ENCODE measurements at regions not wholly inside any gene's neighbourhood (a gene's known extent, or its start where the extent isn't known, plus 50 kb on each side); places are given as distances from the start of the nearest gene placed in this dataset.

GRCh38 chr10:110378533-110379108, 73.9 kb upstream of the SMNDC1 start:
- TF ChIP-seq CTCF (IDR thresholded peaks at IDR 0.05) (no peak), EZH2 (IDR thresholded peaks at IDR 0.05) (no peak), EZH2phosphoT487 (IDR thresholded peaks at IDR 0.05) (no peak)
